GM21737 (cell line): ENCODE measurements at regions not wholly inside any gene's neighbourhood (a gene's known extent, or its start where the extent isn't known, plus 50 kb on each side); places are given as distances from the start of the nearest gene placed in this dataset.
"Not testable (repeated sequence)": the region's sequence is repeated elsewhere in the genome, so short reads cannot be mapped to it uniquely, and the experiment has no call there.

Experiments used
- ATAC-seq: cut with Tn5 transposase; IDR thresholded peaks from one replicate; pipeline ENCODE4 v1.9.1; 2021; ENCODE audit warnings: mild to moderate bottlenecking, moderate library complexity; ENCODE audit not compliant: unreplicated experiment

GRCh38 chr3:140863580-140864009 is 78.0 kb upstream of the SLC25A36 start:
- ATAC-seq = peak; percentile 62

GRCh38 chr3:140870351-140870750 is 71.3 kb upstream of the SLC25A36 start:
- no peak for ATAC-seq

- ATAC-seq = no peak
These were observed 70.6 kb upstream of the SLC25A36 start for GRCh38 chr3:140871022-140871421.

DNA sequence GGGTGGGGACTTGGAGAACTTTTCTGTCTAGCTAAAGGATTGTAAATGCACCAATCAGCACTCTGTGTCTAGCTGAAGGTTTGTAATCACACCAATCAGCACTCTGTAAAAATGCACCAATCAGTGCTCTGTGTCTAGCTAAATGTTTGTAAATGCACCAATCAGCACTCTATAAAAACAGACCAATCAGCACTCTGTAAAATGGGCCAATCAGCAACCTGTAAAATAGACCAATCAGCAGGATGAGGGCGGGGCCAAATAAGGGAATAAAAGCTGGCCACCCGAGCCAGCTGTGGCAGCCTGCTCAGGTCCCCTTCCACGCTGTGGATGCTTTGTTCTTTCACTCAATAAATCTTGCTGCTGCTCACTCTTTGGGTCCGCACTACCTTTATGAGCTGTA is 69.5 kb upstream of the SLC25A36 start:
- not testable (repeated sequence) for ATAC-seq

- no peak for ATAC-seq
These were observed 58.1 kb upstream of the SLC25A36 start for GRCh38 chr3:140883428-140884040.

GRCh38 chr3:140885697-140886096 is 55.9 kb upstream of the SLC25A36 start:
- ATAC-seq = not testable (repeated sequence)
